ENCODE measurements at regions not wholly inside any gene's neighbourhood (a gene's known extent, or its start where the extent isn't known, plus 50 kb on each side); places are given as distances from the start of the nearest gene placed in this dataset.

DNA sequence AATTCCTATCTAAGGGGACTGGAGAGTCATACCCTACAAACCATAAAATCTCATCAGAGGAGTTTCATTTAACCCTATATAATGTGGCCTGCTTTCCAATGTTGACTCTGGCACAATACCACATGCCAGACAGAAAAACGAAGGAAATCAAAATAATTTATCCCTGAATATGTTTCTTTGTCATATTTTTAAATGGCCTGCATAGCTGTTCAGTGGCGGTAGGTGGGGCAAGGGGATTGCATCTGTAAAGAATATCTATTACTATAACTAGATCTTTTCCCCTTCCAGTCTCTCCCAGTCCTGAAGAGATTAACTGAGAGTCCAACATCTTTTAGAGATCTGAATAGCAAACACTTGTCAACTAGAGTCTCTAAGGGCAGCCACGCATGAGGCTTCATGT lies 278.1 kb upstream of the CTNNB1 start:
- CTCF ChIA-PET (ENCODE audit: partially characterized antibody) = no interaction called here
- H3K4me3 ChIP-seq (ENCODE audit: extremely low read depth in 1 of 4, insufficient read depth in 2 of 4, low read depth in 3 of 4, low read length in 4 of 4) = no peak overlapping the region
- H3K23ac ChIP-seq (ENCODE audit: insufficient read length) = no peak overlapping the region
- DNase-seq (ENCODE audit: low read depth in 1 of 2, low spot score in 2 of 2) (no peak), FAIRE-seq (no peak)
- no peak overlapping the region for H3K18ac ChIP-seq (ENCODE audit: extremely low read depth, low read length)
- no peak overlapping the region for H2BK120ac ChIP-seq (replicated peaks; ENCODE audit: low read depth, low read length)
- peaks cover 0 to 15% (median 6%) of the 10 kb centered on the region in 4 experiments; a peak in 3 of 7 replicates for H3K4me1 ChIP-seq (replicated peaks in 1 of 4; ENCODE audit: control insufficient read depth in 3 of 4, insufficient read depth in 4 of 4, low read length in 3 of 4)
- H3K4ac ChIP-seq (replicated peaks; ENCODE audit: insufficient read length, low read depth, low read length) = no peak overlapping the region
- no peak overlapping the region for H2BK15ac ChIP-seq (ENCODE audit: low read length)
- H3K9ac ChIP-seq (replicated peaks in 1 of 4; ENCODE audit: extremely low read depth in 1 of 4, low read depth in 3 of 4, low read length in 3 of 4) = no peak overlapping the region
- no peak overlapping the region for H4K8ac ChIP-seq (ENCODE audit: extremely low read depth, insufficient read depth, low read length)
- H2AK5ac ChIP-seq (ENCODE audit: low read depth, low read length) = no peak overlapping the region
- WGBS, 2 experiments (ENCODE audit: extremely low coverage in 1 of 2, insufficient coverage in 1 of 2, insufficient read length in 1 of 2, insufficient replicate concordance in 2 of 2, low coverage in 1 of 2, low lambda C conversion rate in 2 of 2, missing lambda C conversion rate in 1 of 2) = 82% methylated on average over 3 of the region's 3 CpGs; no CpG with 5 or more reads in 1 of the 2 experiments
- H3K23me2 ChIP-seq (ENCODE audit: low read depth, low read length) = no peaks in the 10 kb centered on the region
- H3K4me2 ChIP-seq (ENCODE audit: insufficient read depth in 1 of 2, low read depth in 2 of 2, low read length in 2 of 2) = no peak overlapping the region
- no peak overlapping the region for H2AFZ ChIP-seq (ENCODE audit: low read length)
- no peak overlapping the region for H2BK5ac ChIP-seq (ENCODE audit: low read depth, low read length)
- no peak overlapping the region for H4K5ac ChIP-seq (ENCODE audit: insufficient read length, low read depth, low read length)
- no peak overlapping the region for H2BK12ac ChIP-seq (ENCODE audit: low read depth, low read length)
- TF ChIP-seq CTBP2 (IDR thresholded peaks at IDR 0.05; ENCODE audit: borderline replicate concordance, insufficient read depth, insufficient read length, low read length) = no peak
- no peak for TF ChIP-seq MAFK (IDR thresholded peaks at IDR 0.05; ENCODE audit: low read depth, low read length)
- no peak for TF ChIP-seq SP2 (IDR thresholded peaks at IDR 0.05; ENCODE audit: low read length)
- TF ChIP-seq TAF1 (IDR thresholded peaks at IDR 0.05; ENCODE audit: low read depth, low read length) = no peak
- TF ChIP-seq, protein P1, sequence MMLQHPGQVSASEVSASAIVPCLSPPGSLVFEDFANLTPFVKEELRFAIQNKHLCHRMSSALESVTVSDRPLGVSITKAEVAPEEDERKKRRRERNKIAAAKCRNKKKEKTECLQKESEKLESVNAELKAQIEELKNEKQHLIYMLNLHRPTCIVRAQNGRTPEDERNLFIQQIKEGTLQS (IDR thresholded peaks at IDR 0.05; ENCODE audit: insufficient read depth, low read depth, low read length) = no peak
- no peak for TF ChIP-seq TEAD4 (IDR thresholded peaks at IDR 0.05; ENCODE audit: low read depth, low read length)
- TF ChIP-seq GABPA (IDR thresholded peaks at IDR 0.05; ENCODE audit: borderline replicate concordance, insufficient read depth, low read length) = no peak
- no peak for TF ChIP-seq HDAC2 (IDR thresholded peaks at IDR 0.05; ENCODE audit: borderline replicate concordance in 1 of 2, low read depth in 2 of 2, low read length in 2 of 2)
- no peak for TF ChIP-seq RFX5 (IDR thresholded peaks at IDR 0.05; ENCODE audit: borderline replicate concordance, low read depth, low read length)
- H3K79me2 ChIP-seq (ENCODE audit: control insufficient read depth in 1 of 2, insufficient read depth in 2 of 2, low read length in 2 of 2) = no peaks in the 10 kb centered on the region
- H3K27ac ChIP-seq (ENCODE audit: low read depth, low read length) = no peak overlapping the region
- peaks cover 0 to 3% of the 10 kb centered on the region in 2 experiments; a peak in 1 of 4 replicates for H3K9me3 ChIP-seq (ENCODE audit: insufficient read depth in 2 of 2, low read depth in 1 of 2, low read length in 1 of 2)
- H3K79me1 ChIP-seq (ENCODE audit: low read depth, low read length) = no peaks in the 10 kb centered on the region; the same call in 1 of the 2 replicates
- H4K91ac ChIP-seq (replicated peaks; ENCODE audit: insufficient read length, low read length) = no peak overlapping the region
- H2BK20ac ChIP-seq (ENCODE audit: low read length) = no peak overlapping the region
- no peak overlapping the region for H3K14ac ChIP-seq (ENCODE audit: insufficient read length)
- H4K20me1 ChIP-seq (replicated peaks in 1 of 2; ENCODE audit: control insufficient read depth in 1 of 2, insufficient read depth in 2 of 2, low read length in 2 of 2) = no peaks in the 10 kb centered on the region
- H3K56ac ChIP-seq (replicated peaks; ENCODE audit: insufficient read length, low read depth, low read length) = no peak overlapping the region
- POLR2A ChIA-PET (ENCODE audit: partially characterized antibody) = no interaction called here
- H3K36me3 ChIP-seq (ENCODE audit: control insufficient read depth in 2 of 4, insufficient read depth in 4 of 4, low read length in 3 of 4) = no peaks in the 10 kb centered on the region
- no peaks in the 10 kb centered on the region for H3K27me3 ChIP-seq (replicated peaks in 1 of 4; ENCODE audit: control insufficient read depth in 3 of 4, extremely low read depth in 1 of 4, insufficient read depth in 3 of 4, low read length in 3 of 4)
